HCT116 (cell line): ENCODE measurements at regions not wholly inside any gene's neighbourhood (a gene's known extent, or its start where the extent isn't known, plus 50 kb on each side); places are given as distances from the start of the nearest gene placed in this dataset.

Source experiments
- ATAC-seq: fragments of 200-7000 bp; cut with Tn5 transposase; 2 replicates; pipeline ENCODE4 v1.9.1; 2020; ENCODE audit warnings: mild to moderate bottlenecking, moderate library complexity
- BruUV-seq: library from RNA; stranded (reverse); fragments of 400-500 nt; replicated peaks from 2 replicates; lab custom pipeline; 2021; lab: Mats Ljungman, UMichigan
- CTCF ChIA-PET: fragments of 300-600 bp; sonication (Branson Sonifier 250); formaldehyde crosslinking; loops from one replicate; lab custom pipeline; 2021; ENCODE audit warnings: antibody characterized with exemption; lab: Charles Lee
- POLR2A ChIA-PET: fragments of 300-600, 350-600 bp; sonication (Branson Sonifier 250); formaldehyde crosslinking; loops from one replicate; lab custom pipeline; 2021; ENCODE audit warnings: antibody characterized with exemption; lab: Charles Lee
- RAD21 ChIA-PET, 2 experiments: fragments of 300-600 bp; sonication (Branson Sonifier 250); formaldehyde crosslinking; loops; one replicate each; lab custom pipeline; 2023; ENCODE audit warnings: low total read pairs in 2 of 2; ENCODE audit not compliant: uncharacterized antibody in 2 of 2, unreplicated experiment in 2 of 2, low non-redundant PET in 1 of 2; lab: Charles Lee
- DNase-seq: peaks from one replicate; pipeline ENCODE4 v3.0.0-alpha.2; 2010; ENCODE audit warnings: low read depth, low spot score
- H2AFZ ChIP-seq: fragments of 200-600 bp; shearing (Covaris generic), sonication (generic); 2 replicates; pipeline ENCODE4 v1.6.1; 2017; ENCODE audit warnings: low read depth, mixed run types, mixed read lengths, antibody characterized with exemption, low read length; ENCODE audit not compliant: poor library complexity, severe bottlenecking
- H3K27ac ChIP-seq: 2 replicates; pipeline ENCODE4 v1.5.1; 2012; ENCODE audit warnings: low read depth, low read length
- H3K27me3 ChIP-seq: fragments of 200-600 bp; sonication (generic); 2 replicates; pipeline ENCODE4 v1.6.1; 2016; ENCODE audit warnings: mixed run types, low read length, mixed read lengths; ENCODE audit not compliant: insufficient read depth
- H3K36me3 ChIP-seq, 2 experiments: fragments of 200-500 bp in 1 of 2; fragments of 200-600 bp in 1 of 2; sonication (Bioruptor generic) in 1 of 2; sonication (generic) in 1 of 2; 2 replicates each; pipeline versions ENCODE4 v1.5.1 to v1.6.1; 2014 to 2016; ENCODE audit warnings: low read length in 2 of 2, inconsistent platforms in 1 of 2, mixed read lengths in 1 of 2, mixed run types in 1 of 2; ENCODE audit not compliant: insufficient read depth in 2 of 2, control insufficient read depth in 1 of 2
- H3K4me1 ChIP-seq, 2 experiments: fragments of 200-600 bp in 1 of 2; sonication (generic) in 1 of 2; 2 replicates each; pipeline versions ENCODE4 v1.5.1 to v1.6.1; 2012 to 2017; ENCODE audit warnings: low read length in 2 of 2, inconsistent platforms in 1 of 2, mild to moderate bottlenecking in 1 of 2, mixed read lengths in 1 of 2, mixed run types in 1 of 2, moderate library complexity in 1 of 2; ENCODE audit not compliant: insufficient read depth in 2 of 2, control insufficient read depth in 1 of 2
- H3K4me2 ChIP-seq: fragments of 200-600 bp; sonication (generic); 2 replicates; pipeline ENCODE4 v1.6.1; 2017; ENCODE audit warnings: mixed run types, low read length, mixed read lengths
- H3K4me3 ChIP-seq, 2 experiments: fragments of 200-600 bp in 1 of 2; sonication (generic) in 1 of 2; replicated peaks in 1 of 2; 2 replicates each; pipeline ENCODE4 v1.5.1; 2011 to 2016; ENCODE audit warnings: low read length in 2 of 2, control low read depth in 1 of 2, low read depth in 1 of 2, mild to moderate bottlenecking in 1 of 2, mixed read lengths in 1 of 2, mixed run types in 1 of 2
- H3K79me2 ChIP-seq: fragments of 200-600 bp; sonication (generic); 2 replicates; pipeline ENCODE4 v1.6.1; 2017; ENCODE audit warnings: mild to moderate bottlenecking, mixed run types, low read length, moderate library complexity, mixed read lengths; ENCODE audit not compliant: insufficient read depth
- H3K9ac ChIP-seq: fragments of 200-600 bp; sonication (generic); 2 replicates; pipeline ENCODE4 v1.6.1; 2016; ENCODE audit warnings: low read length, mixed read lengths
- H3K9me2 ChIP-seq: fragments of 200-600 bp; sonication (generic), shearing (Covaris generic); 2 replicates; pipeline ENCODE4 v1.6.1; 2017; ENCODE audit warnings: mixed run types, mild to moderate bottlenecking, moderate library complexity; ENCODE audit not compliant: insufficient read depth
- H3K9me3 ChIP-seq, 2 experiments: fragments of 200-500 bp in 1 of 2; fragments of 200-600 bp in 1 of 2; sonication (Bioruptor generic) in 1 of 2; sonication (generic) in 1 of 2; 2 replicates each; pipeline ENCODE4 v1.6.1; 2014 to 2017; ENCODE audit warnings: low read length in 2 of 2, mixed read lengths in 2 of 2, inconsistent platforms in 1 of 2, low read depth in 1 of 2, mild to moderate bottlenecking in 1 of 2, mixed run types in 1 of 2, moderate library complexity in 1 of 2; ENCODE audit not compliant: control insufficient read depth in 1 of 2, insufficient read depth in 1 of 2
- H4K20me1 ChIP-seq: fragments of 200-600 bp; sonication (generic), shearing (Covaris generic); 2 replicates; pipeline ENCODE4 v1.6.1; 2017; ENCODE audit warnings: mixed run types, mild to moderate bottlenecking, moderate library complexity; ENCODE audit not compliant: insufficient read depth
- CBX3 ChIP-seq: IDR thresholded peaks from 2 replicates; pipeline ENCODE4 v1.6.1; 2012; ENCODE audit warnings: low read depth
- CEBPB ChIP-seq: IDR thresholded peaks from 2 replicates; pipeline ENCODE4 v1.6.1; 2012; ENCODE audit warnings: low read depth
- EGR1 ChIP-seq: IDR thresholded peaks from 2 replicates; pipeline ENCODE4 v1.6.1; 2012; ENCODE audit warnings: low read depth
- EZH2phosphoT487 ChIP-seq: fragments of 200-600 bp; IDR thresholded peaks from 2 replicates; pipeline ENCODE4 v1.6.1; 2018; ENCODE audit warnings: antibody characterized with exemption, borderline replicate concordance
- JUND ChIP-seq: IDR thresholded peaks from 2 replicates; pipeline ENCODE4 v1.6.1; 2012
- POLR2A ChIP-seq: IDR thresholded peaks from 2 replicates; pipeline ENCODE4 v1.7.0; 2011; ENCODE audit warnings: borderline replicate concordance; ENCODE audit not compliant: insufficient read depth, insufficient read length; ENCODE audit errors: extremely low read depth
- POLR2AphosphoS5 ChIP-seq: IDR thresholded peaks from 2 replicates; pipeline ENCODE4 v1.6.1; 2011; ENCODE audit warnings: mild to moderate bottlenecking, low read depth, low read length, moderate library complexity
- RAD21 ChIP-seq: IDR thresholded peaks from 2 replicates; pipeline ENCODE4 v1.6.1; 2012; ENCODE audit warnings: low read depth, mild to moderate bottlenecking
- SIN3A ChIP-seq: IDR thresholded peaks from 2 replicates; pipeline ENCODE4 v1.6.1; 2012; ENCODE audit warnings: low read depth
- SP1 ChIP-seq: IDR thresholded peaks from 2 replicates; pipeline ENCODE4 v1.6.1; 2012; ENCODE audit warnings: low read depth
- SRF ChIP-seq: IDR thresholded peaks from 2 replicates; pipeline ENCODE4 v1.6.1; 2012; ENCODE audit warnings: low read depth
- TCF7L2 ChIP-seq: IDR thresholded peaks from 2 replicates; pipeline ENCODE4 v1.7.0; 2011; ENCODE audit warnings: borderline replicate concordance, inconsistent platforms; ENCODE audit not compliant: insufficient read depth, insufficient read length; ENCODE audit errors: extremely low read depth
- YY1 ChIP-seq: IDR thresholded peaks from 2 replicates; pipeline ENCODE4 v1.6.1; 2011; ENCODE audit warnings: low read length, low read depth, moderate library complexity, mild to moderate bottlenecking; ENCODE audit not compliant: insufficient replicate concordance; ENCODE audit errors: extremely low read depth
- ZFX ChIP-seq: fragments of 450-650 bp; IDR thresholded peaks from 2 replicates; pipeline ENCODE4 v1.6.1; 2017
- ZNF274 ChIP-seq: fragments of 200-500 bp; sonication (Bioruptor generic); IDR thresholded peaks from 2 replicates; pipeline ENCODE4 v1.6.1; 2014; ENCODE audit warnings: mild to moderate bottlenecking, low read depth, low read length, inconsistent platforms
- intact Hi-C: fragments of 100-400 bp; cut with micrococcal nuclease; formaldehyde crosslinking; loops from 2 replicates; pipeline ENCODE4 v1.10.0; 2022
- TF ChIP-seq, protein P1 (sequence below): IDR thresholded peaks from 2 replicates; pipeline ENCODE4 v1.6.1; 2012; ENCODE audit warnings: low read depth
- TF ChIP-seq, protein P2 (sequence below): IDR thresholded peaks from 2 replicates; pipeline ENCODE4 v1.6.1; 2012
- TF ChIP-seq, protein P3 (sequence below), 3 experiments: fragments of 200-600 bp in 1 of 3; sonication (generic) in 1 of 3; IDR thresholded peaks in 2 of 3; conservative IDR thresholded peaks in 1 of 3; 2 replicates each; pipeline ENCODE4 v1.5.1; 2012 to 2017; ENCODE audit warnings: low read depth in 2 of 3, low read length in 2 of 3, antibody characterized with exemption in 1 of 3, borderline replicate concordance in 1 of 3, control low read depth in 1 of 3, mild to moderate bottlenecking in 1 of 3, mixed read lengths in 1 of 3, mixed run types in 1 of 3, moderate library complexity in 1 of 3; ENCODE audit not compliant: insufficient read depth in 1 of 3
- TF ChIP-seq, protein P4 (sequence below): IDR thresholded peaks from 2 replicates; pipeline ENCODE4 v1.6.1; 2011; ENCODE audit warnings: mild to moderate bottlenecking, low read length, moderate library complexity; ENCODE audit not compliant: insufficient replicate concordance; ENCODE audit errors: extremely low read depth

DNA sequence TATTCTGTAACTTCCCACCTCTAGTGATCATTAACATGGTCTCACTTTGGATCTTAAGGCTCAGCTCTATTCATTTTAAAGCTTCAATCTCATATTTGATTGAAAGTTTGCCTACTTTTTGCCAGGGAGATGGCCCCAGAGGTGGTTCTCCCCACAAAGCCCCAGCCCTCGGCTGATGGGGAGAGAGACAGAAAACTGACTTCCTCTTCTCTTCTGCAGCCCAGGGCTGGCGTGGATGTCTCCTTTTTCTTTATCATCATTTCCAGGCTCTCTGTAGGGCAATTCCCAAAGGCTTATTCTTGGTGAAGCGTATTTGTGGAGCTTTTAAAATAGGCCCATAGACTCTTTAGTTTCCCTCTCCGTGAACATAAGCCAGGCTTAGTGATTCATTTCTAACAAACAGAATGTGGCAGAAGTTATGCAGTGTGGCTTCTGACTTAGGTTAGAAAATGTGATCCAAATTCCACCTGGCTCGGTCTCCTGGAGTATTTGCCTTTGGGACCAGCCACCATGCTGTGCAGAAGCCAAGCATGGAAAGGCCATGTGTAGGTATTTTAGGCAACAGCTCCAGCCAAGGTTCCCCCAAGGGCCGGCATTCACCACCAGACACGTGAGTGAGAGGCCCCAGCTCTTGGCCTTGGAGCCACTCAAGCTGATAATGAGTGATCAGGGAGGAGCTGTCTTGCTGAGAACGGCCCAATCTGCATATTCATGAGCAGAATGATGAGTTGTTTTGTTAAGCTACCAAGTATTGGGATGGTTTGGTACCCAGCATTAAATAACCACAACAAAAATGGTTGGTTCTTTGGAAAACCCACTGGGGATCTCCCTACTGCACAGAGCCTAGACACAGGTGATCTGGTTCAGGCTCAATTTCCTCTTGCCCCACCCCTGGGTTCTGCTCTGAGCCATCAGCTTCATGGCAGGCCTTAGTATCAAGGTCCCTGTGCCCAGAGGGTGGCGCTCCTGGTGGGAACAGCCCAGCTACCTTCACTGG, 353.2 kb upstream of the PROK2 start:
- Histone ChIP-seq H3K9me3 (no peaks in the 10 kb centered on the region), H3K4me2 (no peak overlapping the region), H3K9ac (no peak overlapping the region), H3K4me1 (no peaks in the 10 kb centered on the region), H3K4me3 (no peak overlapping the region), H3K9me2 (no peaks in the 10 kb centered on the region), H3K27ac (no peak overlapping the region), H3K36me3 (no peaks in the 10 kb centered on the region), H3K27me3 (peaks cover 11% of the 10 kb centered on the region; the same call in 1 of the 2 replicates), H2AFZ (no peak overlapping the region), H3K79me2 (no peaks in the 10 kb centered on the region), H4K20me1 (no peaks in the 10 kb centered on the region)
- DNase-seq, result no peak
- ChIA-PET RAD21 (no interaction called here), POLR2A (no interaction called here), CTCF (no interaction called here)
- BruUV-seq, result no TSS peak
- ATAC-seq, result no peak
- intact Hi-C loops, result no loop called here
- TF ChIP-seq EGR1, result no peak
- TF ChIP-seq SRF, result no peak
- TF ChIP-seq EZH2phosphoT487, result no peak
- no peak for TF ChIP-seq ZFX
- TF ChIP-seq TCF7L2, result no peak
- no peak for TF ChIP-seq RAD21
- no peak for TF ChIP-seq SP1
- TF ChIP-seq, protein P1, sequence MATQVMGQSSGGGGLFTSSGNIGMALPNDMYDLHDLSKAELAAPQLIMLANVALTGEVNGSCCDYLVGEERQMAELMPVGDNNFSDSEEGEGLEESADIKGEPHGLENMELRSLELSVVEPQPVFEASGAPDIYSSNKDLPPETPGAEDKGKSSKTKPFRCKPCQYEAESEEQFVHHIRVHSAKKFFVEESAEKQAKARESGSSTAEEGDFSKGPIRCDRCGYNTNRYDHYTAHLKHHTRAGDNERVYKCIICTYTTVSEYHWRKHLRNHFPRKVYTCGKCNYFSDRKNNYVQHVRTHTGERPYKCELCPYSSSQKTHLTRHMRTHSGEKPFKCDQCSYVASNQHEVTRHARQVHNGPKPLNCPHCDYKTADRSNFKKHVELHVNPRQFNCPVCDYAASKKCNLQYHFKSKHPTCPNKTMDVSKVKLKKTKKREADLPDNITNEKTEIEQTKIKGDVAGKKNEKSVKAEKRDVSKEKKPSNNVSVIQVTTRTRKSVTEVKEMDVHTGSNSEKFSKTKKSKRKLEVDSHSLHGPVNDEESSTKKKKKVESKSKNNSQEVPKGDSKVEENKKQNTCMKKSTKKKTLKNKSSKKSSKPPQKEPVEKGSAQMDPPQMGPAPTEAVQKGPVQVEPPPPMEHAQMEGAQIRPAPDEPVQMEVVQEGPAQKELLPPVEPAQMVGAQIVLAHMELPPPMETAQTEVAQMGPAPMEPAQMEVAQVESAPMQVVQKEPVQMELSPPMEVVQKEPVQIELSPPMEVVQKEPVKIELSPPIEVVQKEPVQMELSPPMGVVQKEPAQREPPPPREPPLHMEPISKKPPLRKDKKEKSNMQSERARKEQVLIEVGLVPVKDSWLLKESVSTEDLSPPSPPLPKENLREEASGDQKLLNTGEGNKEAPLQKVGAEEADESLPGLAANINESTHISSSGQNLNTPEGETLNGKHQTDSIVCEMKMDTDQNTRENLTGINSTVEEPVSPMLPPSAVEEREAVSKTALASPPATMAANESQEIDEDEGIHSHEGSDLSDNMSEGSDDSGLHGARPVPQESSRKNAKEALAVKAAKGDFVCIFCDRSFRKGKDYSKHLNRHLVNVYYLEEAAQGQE, result no peak
- no peak for TF ChIP-seq JUND
- no peak for TF ChIP-seq CEBPB
- TF ChIP-seq POLR2AphosphoS5, result no peak
- no peak for TF ChIP-seq POLR2A
- no peak for TF ChIP-seq ZNF274
- TF ChIP-seq, protein P2, sequence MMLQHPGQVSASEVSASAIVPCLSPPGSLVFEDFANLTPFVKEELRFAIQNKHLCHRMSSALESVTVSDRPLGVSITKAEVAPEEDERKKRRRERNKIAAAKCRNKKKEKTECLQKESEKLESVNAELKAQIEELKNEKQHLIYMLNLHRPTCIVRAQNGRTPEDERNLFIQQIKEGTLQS, result no peak
- TF ChIP-seq, protein P3, sequence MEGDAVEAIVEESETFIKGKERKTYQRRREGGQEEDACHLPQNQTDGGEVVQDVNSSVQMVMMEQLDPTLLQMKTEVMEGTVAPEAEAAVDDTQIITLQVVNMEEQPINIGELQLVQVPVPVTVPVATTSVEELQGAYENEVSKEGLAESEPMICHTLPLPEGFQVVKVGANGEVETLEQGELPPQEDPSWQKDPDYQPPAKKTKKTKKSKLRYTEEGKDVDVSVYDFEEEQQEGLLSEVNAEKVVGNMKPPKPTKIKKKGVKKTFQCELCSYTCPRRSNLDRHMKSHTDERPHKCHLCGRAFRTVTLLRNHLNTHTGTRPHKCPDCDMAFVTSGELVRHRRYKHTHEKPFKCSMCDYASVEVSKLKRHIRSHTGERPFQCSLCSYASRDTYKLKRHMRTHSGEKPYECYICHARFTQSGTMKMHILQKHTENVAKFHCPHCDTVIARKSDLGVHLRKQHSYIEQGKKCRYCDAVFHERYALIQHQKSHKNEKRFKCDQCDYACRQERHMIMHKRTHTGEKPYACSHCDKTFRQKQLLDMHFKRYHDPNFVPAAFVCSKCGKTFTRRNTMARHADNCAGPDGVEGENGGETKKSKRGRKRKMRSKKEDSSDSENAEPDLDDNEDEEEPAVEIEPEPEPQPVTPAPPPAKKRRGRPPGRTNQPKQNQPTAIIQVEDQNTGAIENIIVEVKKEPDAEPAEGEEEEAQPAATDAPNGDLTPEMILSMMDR (IDR thresholded peaks at IDR 0.05 in 2 of 3, conservative IDR thresholded peaks at IDR 0.05 in 1 of 3; ENCODE audit: borderline replicate concordance in 1 of 3, insufficient read depth in 1 of 3, low read depth in 2 of 3, low read length in 2 of 3), result no peak
- TF ChIP-seq CBX3, result no peak
- TF ChIP-seq SIN3A, result no peak
- TF ChIP-seq YY1, result no peak
- TF ChIP-seq, protein P4, sequence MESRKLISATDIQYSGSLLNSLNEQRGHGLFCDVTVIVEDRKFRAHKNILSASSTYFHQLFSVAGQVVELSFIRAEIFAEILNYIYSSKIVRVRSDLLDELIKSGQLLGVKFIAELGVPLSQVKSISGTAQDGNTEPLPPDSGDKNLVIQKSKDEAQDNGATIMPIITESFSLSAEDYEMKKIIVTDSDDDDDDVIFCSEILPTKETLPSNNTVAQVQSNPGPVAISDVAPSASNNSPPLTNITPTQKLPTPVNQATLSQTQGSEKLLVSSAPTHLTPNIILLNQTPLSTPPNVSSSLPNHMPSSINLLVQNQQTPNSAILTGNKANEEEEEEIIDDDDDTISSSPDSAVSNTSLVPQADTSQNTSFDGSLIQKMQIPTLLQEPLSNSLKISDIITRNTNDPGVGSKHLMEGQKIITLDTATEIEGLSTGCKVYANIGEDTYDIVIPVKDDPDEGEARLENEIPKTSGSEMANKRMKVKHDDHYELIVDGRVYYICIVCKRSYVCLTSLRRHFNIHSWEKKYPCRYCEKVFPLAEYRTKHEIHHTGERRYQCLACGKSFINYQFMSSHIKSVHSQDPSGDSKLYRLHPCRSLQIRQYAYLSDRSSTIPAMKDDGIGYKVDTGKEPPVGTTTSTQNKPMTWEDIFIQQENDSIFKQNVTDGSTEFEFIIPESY, result no peak
